HG03432 (cell line): ENCODE measurements at regions not wholly inside any gene's neighbourhood (a gene's known extent, or its start where the extent isn't known, plus 50 kb on each side); places are given as distances from the start of the nearest gene placed in this dataset.
"Not testable (repeated sequence)": the region's sequence is repeated elsewhere in the genome, so short reads cannot be mapped to it uniquely, and the experiment has no call there.

Experiments used
- ATAC-seq: cut with Tn5 transposase; IDR thresholded peaks from one replicate; pipeline ENCODE4 v1.9.1; 2021; ENCODE audit warnings: mild to moderate bottlenecking, moderate library complexity; ENCODE audit not compliant: unreplicated experiment

DNA sequence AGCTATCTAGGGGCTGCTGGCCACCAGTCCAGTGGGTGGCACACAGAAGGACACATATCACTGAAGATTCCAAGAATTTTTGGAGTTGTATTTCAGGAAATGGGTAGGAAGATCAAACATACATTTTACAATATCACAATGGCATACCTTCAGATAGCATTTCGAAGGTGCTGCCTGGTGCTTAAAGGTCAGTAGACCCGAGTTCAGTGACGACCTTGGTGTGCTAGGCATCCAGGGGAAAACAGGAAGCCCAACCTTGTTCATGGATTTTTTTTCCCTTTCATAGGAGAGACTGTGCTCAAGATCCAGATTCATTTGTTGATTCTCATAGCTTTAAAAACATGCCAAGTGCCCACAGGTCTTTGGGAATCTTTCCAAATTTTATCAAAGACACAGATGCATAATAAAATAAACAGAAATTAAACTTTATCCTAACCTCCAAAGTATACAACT is 51.0 kb upstream of the RCBTB2 start:
- ATAC-seq = no peak

DNA sequence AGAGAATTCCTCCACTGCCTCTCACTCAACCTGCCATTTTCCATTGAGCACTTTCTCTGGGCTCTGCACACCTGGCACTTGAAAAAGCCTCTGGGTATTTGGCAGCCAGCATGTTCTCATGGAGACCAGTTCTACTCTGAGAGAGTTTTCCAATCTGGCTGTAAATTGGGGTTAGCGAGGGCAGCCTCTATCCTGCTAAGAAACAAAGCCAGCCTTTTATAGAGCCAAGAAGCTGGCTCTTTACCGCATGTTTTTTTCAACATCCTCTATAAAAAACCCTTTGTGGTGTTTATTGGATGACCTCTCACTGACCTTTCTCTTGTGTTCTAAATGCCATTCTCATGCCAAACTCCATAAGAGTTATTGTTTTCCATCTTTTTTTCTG is 52.6 kb upstream of the RCBTB2 start:
- ATAC-seq = no peak

DNA sequence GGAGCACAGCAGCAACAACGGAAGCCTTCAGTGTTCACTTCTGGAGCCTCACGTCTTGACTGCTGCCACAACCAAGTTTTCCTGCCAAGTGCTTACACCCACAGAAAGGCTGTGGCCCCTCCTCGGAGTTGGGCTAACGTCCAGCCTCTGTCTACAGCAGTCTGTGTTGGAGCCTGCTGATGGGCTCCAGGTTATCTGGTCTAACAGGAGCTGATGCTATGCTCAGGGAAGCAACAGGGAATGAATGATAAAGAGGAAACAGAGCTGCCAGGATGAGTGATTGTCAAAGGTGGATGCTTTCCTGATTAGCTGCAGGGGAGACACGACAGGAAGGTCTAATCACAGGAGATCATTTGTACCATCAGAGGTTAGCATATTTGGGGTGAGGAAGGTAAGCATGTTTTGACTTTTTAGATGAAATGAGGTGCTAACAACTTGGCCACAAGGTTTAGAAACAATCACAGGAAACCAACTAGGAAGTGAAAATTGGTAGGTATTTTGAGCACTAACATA is 53.8 kb upstream of the RCBTB2 start:
- ATAC-seq = no peak

DNA sequence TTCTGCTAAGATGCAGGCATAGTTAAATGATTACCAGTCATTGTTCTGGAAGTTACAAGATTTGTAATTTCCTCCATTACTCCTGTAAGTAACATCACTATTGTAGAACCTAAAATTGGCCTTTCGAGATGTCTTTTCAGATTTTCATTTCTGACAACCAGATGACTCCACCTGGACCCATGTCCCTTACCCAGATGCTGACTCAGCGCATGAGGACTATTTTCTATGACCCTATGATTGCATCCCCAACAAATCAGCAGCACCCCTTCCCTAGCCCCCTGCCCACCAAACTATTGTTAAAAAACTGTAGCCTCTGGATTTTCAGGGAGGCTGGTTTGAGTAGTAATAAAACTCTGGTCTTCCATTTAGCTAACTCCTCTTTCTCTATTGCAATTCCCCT is 55.2 kb upstream of the RCBTB2 start:
- no peak for ATAC-seq

DNA sequence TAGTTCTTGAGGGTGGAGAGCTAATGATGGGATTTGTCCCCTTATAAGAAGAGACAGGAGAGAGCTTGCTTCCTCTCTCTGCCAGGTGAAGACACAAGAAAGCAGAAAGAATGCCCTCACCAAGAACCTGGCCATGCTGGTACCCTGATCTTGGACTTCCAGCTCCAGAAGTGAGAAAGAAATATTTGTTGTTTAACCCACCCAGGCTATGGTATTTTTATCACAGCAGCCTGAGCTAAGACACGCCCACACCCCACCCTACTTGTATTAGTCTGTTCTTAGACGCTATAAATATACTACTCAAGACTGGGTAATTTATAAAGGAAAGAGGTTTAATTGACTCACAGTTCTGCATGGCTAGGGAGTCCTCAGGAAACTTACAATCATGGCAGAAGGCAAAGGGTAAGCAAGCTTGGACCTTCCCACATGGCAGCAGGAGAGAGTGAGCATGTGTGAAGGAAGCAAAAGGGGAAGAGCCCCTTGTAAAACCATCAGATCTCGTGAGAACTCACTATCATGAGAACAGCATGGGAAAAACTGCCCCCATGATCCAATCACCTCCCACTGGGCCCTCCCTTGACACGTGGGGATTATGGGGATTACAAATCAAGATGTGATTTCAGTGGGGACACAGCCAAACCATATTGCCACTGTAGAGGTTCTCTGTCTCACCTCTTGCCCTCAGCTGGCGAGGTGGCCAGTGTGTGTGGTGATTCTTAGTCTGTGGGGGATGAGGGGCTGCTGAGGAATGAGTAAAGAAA is 57.4 kb upstream of the RCBTB2 start:
- ATAC-seq = no peak

DNA sequence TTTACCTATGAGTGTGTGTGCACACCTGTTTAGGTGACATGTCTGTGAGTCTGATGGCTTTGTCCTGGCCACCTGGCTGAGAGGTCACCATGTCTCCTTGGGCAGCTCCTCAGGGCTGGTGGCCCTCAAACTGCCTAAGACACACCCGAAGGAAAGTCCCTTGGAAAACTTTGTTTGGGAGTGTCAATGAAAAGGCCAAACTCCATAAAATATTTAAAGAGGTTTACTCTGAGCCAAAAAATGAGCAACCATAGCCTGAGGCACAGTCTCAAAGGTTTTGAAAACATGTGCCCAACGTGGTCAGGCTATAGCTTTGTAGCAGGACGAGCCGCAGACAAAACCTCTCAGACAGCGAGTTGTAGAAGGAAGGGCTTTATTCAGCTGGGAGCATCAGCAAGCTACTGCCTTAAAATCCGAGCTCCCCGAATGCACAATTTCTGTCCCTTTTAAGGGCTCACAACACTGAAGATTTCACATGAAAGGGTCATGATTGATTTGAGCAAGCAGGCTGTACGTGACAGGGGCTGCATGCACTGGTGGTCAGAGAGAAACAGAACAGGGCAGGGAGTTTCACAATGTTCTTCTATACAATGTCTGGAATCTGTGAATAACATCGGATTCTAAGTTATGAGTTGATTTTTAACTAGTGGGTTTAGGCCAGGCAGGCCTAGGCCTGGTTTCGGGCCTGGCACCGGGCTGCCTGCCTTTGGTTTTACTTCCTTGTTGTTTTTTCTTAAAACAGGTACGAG is 58.4 kb upstream of the RCBTB2 start:
- ATAC-seq = not testable (repeated sequence)

DNA sequence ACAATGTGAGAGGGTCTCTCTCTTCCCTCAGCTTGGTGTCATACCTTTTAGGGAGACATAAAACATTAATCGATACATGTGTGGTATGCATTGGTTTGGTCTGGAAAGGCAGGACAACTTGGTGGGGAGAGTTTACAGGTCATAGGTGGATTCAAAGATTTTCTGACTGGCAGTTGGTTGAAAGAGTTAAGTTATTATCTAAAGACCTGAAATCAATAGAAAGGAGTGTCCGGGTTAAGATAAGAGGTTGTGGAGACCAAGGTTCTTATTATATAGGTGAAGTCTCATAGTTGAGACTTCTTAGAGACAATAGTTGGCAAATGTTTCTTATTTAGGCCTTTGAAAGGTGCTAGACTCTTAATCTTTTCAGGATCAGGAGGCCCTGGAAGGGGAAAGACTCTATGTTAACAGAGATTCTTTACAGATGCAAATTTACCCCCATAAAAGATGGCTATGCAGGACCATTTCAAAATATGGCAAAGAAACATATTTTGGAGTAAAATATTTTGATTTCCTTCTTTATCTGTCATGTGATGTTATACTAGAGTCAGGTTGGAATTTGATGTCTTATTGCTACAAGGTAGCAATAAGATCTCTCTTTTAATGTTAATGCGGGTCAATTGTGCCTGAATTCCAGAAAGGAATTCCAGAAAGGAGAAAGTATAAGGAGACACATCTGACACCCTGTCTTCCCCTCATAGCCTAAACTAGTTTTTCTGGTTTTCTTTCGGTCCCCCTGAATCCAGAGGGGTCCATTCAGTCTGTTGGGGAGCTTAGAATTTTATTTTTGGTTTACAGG is 59.2 kb upstream of the RCBTB2 start:
- no peak for ATAC-seq

DNA sequence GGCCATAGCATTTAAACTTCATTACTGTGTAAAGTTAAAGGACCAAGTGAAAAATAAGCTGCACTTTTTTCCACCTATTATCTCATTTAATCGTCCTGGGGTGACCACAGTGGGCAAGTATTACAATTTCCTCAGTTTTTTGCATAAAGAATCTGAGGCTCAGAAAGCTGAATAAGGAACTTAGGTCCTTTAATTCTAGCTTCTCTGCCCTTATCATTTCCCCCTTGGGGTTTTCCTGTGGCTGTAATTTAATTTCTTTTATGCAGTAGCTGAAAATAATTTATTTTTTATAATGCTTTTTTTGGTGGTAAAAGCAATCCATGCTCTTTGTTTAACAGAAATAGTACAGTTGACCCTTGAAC is 59.8 kb upstream of the RCBTB2 start:
- ATAC-seq = no peak

DNA sequence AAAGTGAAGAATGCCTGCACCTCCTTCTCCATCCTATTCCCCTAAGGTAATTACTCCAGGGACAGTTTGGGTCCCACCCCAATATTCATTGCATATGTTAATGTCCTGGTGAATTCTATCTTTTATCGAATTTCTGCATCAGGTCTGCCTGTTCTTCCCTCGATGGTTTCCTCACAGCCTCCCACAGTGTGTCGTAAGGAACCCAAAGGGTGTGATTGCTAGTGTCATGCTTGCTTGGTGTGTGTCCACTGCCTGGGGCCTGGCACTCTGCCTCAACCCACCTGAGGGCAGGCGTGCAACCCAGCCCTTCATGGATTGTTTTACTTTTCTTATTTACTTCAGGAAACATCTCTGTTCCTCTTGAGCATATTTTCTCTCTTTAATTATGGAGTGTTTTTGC is 60.2 kb upstream of the CYSLTR2 start:
- no peak for ATAC-seq

DNA sequence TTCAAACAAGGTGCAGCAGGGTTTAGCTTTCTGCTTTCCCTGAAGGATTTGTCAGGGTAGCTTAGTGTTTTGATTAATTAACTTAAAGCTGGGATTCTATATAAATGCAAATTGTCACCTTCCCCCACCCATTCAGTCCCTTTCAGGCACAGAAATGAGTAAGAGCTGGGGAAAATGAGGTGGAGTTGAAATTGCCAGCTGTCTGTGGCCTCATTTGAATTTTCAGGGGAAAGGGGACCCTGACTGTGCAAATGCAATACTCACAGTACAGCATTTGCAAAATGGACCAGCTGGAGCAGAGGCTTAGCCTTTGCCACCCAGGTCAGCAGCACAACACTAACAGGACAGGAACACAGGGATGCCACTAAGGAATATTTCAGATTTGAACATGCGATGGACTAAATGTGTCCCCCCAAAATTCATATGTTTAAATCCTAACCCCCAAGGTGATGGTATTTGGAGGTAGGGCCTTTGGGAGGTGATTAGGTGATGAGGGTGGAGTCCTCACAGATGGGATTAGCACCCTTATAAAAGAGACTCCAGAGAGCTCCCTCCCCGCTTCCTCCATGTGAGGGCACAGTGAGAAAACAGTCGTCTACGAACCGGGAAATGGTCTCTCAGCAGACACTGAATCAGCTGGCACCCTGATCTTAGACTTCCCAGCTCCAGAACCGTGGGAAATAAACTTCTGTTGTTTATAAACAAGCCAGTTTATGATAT is 59.5 kb upstream of the CYSLTR2 start:
- ATAC-seq = peak; percentile 57

DNA sequence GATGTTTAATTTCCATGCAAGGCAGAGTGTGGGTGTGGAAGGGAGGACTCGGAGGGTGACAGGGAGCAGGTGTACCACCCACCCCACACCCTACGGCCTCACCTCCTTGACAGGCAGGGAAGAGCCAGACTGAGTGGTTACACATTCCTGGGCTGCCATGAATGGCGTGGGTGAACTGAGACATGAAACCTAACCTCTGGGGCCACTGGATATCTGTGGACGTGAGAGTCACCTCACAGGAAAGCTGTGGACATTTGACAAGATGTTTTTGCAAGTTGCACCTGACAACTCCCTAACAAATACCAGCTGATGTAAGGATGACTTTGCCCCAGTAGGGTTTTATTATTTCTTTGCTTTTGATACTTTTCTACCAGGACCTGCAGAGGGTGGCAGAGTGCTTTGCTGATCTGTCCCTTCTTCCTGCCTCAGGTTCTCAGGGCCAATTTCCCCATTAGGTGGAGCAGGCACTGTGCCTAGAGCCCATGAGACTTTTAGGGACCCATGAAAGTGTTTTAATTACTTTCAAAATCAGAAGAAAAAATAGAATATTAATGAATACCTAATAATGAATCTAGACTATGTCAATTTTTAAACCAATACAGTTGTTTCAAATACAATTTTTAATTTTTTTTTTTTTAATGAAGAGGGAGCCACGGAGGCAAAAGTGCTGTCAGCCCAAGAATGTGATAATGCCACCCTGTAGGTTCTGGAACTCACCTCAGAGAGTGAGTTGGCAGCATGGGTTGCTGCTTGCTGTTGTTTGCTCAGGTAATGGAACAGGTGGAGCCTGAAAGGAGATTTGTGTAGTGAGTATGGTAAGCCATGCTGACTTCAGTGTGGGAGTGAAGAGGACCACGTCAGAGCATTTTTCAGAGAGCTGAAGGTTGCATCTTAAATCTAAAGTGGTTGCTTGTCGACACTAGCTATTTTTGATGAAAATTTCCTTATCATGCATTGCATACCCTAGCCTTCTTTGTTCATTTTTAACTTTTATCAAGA is 58.0 kb upstream of the CYSLTR2 start:
- ATAC-seq = peak; percentile 64

DNA sequence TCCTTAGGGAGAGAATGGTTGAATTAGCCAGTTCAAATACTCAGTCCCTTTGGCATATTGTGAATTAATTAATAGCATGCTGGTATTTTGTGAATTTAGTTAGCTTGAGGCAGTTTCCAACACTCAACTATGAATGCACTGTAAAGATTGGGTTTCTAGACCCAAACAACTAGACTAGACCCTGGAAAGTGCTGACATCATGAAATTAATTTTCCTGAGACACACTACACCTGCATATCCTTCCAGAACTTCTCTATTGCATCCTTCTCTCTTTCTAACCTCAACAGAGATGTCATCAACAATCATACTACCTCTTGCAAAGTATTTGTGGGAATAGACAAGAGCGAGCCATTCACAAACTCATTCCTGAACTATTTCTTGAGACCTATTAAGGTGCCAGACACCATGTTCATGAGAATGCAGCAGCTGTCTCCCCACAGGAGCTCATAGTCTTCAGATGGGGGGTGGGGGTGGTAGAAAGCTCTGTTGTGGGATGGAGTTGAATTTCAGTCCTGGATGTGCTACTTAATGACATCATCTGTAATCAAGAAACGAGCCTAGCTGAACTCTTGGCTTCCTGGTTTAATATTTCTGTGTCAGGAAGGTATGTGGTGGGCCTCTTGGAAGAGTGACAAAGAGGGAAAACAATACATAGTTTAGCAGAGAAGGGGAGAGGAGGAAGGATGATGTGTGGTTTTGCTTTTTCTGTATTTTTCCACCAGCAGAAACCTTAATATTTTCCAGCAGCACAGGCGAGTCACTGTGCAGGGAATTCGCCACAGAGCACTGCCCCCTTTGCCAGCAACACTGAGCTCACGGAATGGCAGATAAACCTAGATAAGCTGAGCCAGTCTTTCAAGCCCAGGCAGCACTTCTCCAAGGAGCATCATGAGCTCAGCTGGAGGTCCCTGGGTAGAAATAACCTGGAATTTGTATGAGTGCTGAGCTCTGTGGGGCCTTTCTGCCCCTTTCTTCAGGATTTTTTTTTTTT is 53.1 kb upstream of the CYSLTR2 start:
- ATAC-seq = no peak

DNA sequence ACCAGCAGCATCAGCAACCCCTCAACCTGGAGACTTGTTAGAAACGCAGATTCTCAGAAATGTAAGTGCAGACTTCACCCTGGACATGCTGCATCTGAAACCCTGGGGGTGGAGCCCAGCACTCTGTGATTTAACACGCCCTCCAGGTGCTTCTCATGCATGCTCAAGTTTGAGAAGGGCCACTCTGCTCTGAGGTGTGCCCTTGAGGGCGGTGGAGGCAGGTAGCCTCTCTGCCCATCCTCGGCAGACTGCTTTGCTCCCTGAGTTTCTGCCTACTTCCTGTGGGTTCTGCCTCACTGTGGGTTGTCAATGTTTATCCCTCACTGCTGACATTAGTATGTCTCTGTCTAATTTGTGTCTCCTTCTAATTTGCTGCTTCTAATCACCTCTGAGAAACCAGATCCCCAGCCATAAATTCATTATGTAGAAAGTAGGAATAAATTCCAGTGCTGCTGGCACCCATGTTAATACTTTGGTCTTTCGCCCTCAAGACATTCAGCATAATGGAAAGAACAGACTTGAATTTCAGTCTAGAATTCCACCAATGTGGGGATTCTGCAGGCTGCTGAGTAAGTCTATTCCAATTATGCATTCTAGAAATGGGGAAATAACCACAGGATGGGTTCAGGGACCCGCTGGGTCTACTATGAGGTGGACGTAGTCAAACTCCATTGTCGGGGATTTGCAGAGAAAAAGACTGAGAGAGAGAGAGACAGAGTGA is 51.3 kb upstream of the CYSLTR2 start:
- ATAC-seq = no peak

DNA sequence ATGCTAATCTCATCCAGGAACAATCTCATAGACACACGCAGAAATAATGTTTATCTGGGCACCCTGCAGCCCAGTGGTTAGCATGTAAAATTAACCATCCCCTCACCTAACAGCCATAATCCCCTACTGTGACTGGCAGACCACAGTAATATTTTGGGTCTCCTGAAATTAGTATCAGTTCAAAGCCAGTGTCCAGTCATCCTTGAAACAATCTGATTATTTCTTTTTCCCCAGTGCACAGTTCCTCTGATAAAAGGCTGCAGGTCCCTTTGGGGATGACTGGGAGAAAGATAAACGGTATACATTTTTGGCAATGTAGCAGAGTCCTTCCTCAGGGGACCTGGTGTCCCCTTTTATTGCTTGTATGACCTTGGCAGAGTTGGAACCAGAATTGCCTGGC is 50.4 kb upstream of the CYSLTR2 start:
- ATAC-seq = no peak
